ENCODE measurements at regions not wholly inside any gene's neighbourhood (a gene's known extent, or its start where the extent isn't known, plus 50 kb on each side); places are given as distances from the start of the nearest gene placed in this dataset.
A peak's percentile ranks its signal among the peaks of the same experiment; 100 is the strongest.

GRCh38 chr20:17888044-17888443 is 80.5 kb downstream of the SNX5 start:
- Histone ChIP-seq H3K4me2 (no peak overlapping the region), H3K4me1 (no peaks in the 10 kb centered on the region), H3K9me3 (peaks cover 32% of the 10 kb centered on the region), H3K27ac (no peak overlapping the region), H3K4me3 (no peak overlapping the region)
- DNase-seq (ENCODE audit: low read depth in 1 of 2, low spot score in 1 of 2), result peak in 1 of 2 experiments; percentile 43
- POLR2A ChIA-PET, result no interaction called here
- no peak for FAIRE-seq
- CTCF ChIA-PET, result interaction anchor here (0.5 to 2.0 kb wide), 2 partner anchors 10 to 261 kb away, joined by 3 to 7 read pairs; no protein-coding TSS in a partner anchor
- WGBS (ENCODE audit: missing lambda C conversion rate), result 38% methylated on average over 9 of the region's 9 CpGs
- TF ChIP-seq KDM1A (IDR thresholded peaks at IDR 0.05; ENCODE audit: low read depth), result no peak
- no peak for TF ChIP-seq SREBF2 (IDR thresholded peaks at IDR 0.05)
- ATAC-seq, result no peak; a peak in 1 of 6 replicates

GRCh38 chr20:17887331-17888030 is 81.1 kb downstream of the SNX5 start:
- ChIA-PET POLR2A (no interaction called here), CTCF (interaction anchor here (2.0 kb wide), 1 partner anchor 11 kb away, joined by 7 read pairs; no protein-coding TSS in a partner anchor)
- TF ChIP-seq NR3C1 (IDR thresholded peaks at IDR 0.05) (no peak), ESRRA (IDR thresholded peaks at IDR 0.05; ENCODE audit: borderline replicate concordance, low read length) (no peak), CHD2 (IDR thresholded peaks at IDR 0.05; ENCODE audit: low read length, partially characterized antibody) (no peak), RFX5 (IDR thresholded peaks at IDR 0.05) (no peak), MAZ (IDR thresholded peaks at IDR 0.05; ENCODE audit: borderline replicate concordance, low read depth, low read length) (no peak), JUN (IDR thresholded peaks at IDR 0.05) (no peak), ZC3H11A (IDR thresholded peaks at IDR 0.05) (no peak), TP53 (CRISPR knock-in tag; IDR thresholded peaks at IDR 0.05) (no peak), BCL3 (IDR thresholded peaks at IDR 0.05) (no peak), MAFK (IDR thresholded peaks at IDR 0.05; ENCODE audit: partially characterized antibody) (no peak), HOXB5 (CRISPR knock-in tag; IDR thresholded peaks at IDR 0.05) (no peak), ZNF302 (CRISPR knock-in tag; IDR thresholded peaks at IDR 0.05) (no peak), GATA3 (IDR thresholded peaks at IDR 0.05; ENCODE audit: borderline replicate concordance) (no peak)
- Histone ChIP-seq H3K27ac (no peak overlapping the region), H3K4me3 (no peak overlapping the region), H3K4me2 (no peak overlapping the region), H3K9me3 (peaks cover 32% of the 10 kb centered on the region), H3K4me1 (no peaks in the 10 kb centered on the region)
- WGBS (ENCODE audit: missing lambda C conversion rate), result 77% methylated on average over 10 of the region's 10 CpGs
- DNase-seq (ENCODE audit: low read depth in 1 of 2, low spot score in 1 of 2), result no peak
- FAIRE-seq, result no peak
- no peak for ATAC-seq

GRCh38 chr20:17885544-17885943 is 83.0 kb downstream of the SNX5 start:
- 43% methylated on average over 4 of the region's 4 CpGs for WGBS (ENCODE audit: missing lambda C conversion rate)
- FAIRE-seq, result no peak
- Histone ChIP-seq H3K4me3 (no peak overlapping the region), H3K4me1 (no peaks in the 10 kb centered on the region), H3K27ac (no peak overlapping the region), H3K4me2 (no peak overlapping the region), H3K9me3 (peaks cover 22% of the 10 kb centered on the region)
- TF ChIP-seq SREBF2 (IDR thresholded peaks at IDR 0.05) (no peak), USF2 (IDR thresholded peaks at IDR 0.05) (no peak), PHF8 (IDR thresholded peaks at IDR 0.05; ENCODE audit: borderline replicate concordance, low read depth) (no peak), ZC3H11A (IDR thresholded peaks at IDR 0.05) (no peak), RCOR1 (IDR thresholded peaks at IDR 0.05; ENCODE audit: low read depth, low read length) (no peak), POLR2A (IDR thresholded peaks at IDR 0.05; ENCODE audit: low read length) (no peak), POLR2AphosphoS2 (conservative IDR thresholded peaks at IDR 0.05; ENCODE audit: low read length) (no peak), SMC3 (IDR thresholded peaks at IDR 0.05) (no peak), BCL3 (IDR thresholded peaks at IDR 0.05) (no peak), JUNB (IDR thresholded peaks at IDR 0.05) (no peak), HEYL (CRISPR knock-in tag; IDR thresholded peaks at IDR 0.05) (no peak), FOSL2 (IDR thresholded peaks at IDR 0.05) (no peak), FOSL2 (CRISPR knock-in tag; IDR thresholded peaks at IDR 0.05) (no peak), ZFP36 (IDR thresholded peaks at IDR 0.05; ENCODE audit: borderline replicate concordance, partially characterized antibody) (no peak), ZNF302 (CRISPR knock-in tag; IDR thresholded peaks at IDR 0.05) (no peak), HOXA7 (CRISPR knock-in tag; IDR thresholded peaks at IDR 0.05) (no peak), HES2 (IDR thresholded peaks at IDR 0.05) (no peak), PBX3 (IDR thresholded peaks at IDR 0.05) (no peak)
- no peak for ATAC-seq
- POLR2A ChIA-PET, result no interaction called here
- DNase-seq (ENCODE audit: low read depth in 1 of 2, low spot score in 1 of 2), result no peak
- CTCF ChIA-PET, result interaction anchor here (0.6 to 2.3 kb wide), 6 partner anchors 10 to 408 kb away, joined by 3 to 11 read pairs (median 4); no protein-coding TSS in a partner anchor
